Panc1 (cell line): ENCODE measurements at regions not wholly inside any gene's neighbourhood (a gene's known extent, or its start where the extent isn't known, plus 50 kb on each side); places are given as distances from the start of the nearest gene placed in this dataset.

Experiments
- ATAC-seq: fragments of 200-7000 bp; cut with Tn5 transposase; 2 replicates; pipeline ENCODE4 v1.9.1; 2020; ENCODE audit warnings: mild to moderate bottlenecking, moderate library complexity
- BruUV-seq: library from RNA; stranded (reverse); fragments of 400-500 nt; replicated peaks from 2 replicates; lab custom pipeline; 2021; lab: Mats Ljungman, UMichigan
- CTCF ChIA-PET: fragments of 300-600 bp; sonication (Branson Sonifier 250); formaldehyde crosslinking; loops from one replicate; lab custom pipeline; 2022; ENCODE audit warnings: antibody characterized with exemption; lab: Charles Lee
- POLR2A ChIA-PET: fragments of 300-600 bp; sonication (Branson Sonifier 250); formaldehyde crosslinking; loops from one replicate; lab custom pipeline; 2022; ENCODE audit warnings: antibody characterized with exemption; lab: Charles Lee
- DNase-seq: peaks from one replicate; pipeline ENCODE4 v3.0.0-alpha.2; 2010; ENCODE audit warnings: low read depth, low spot score
- H3K27ac ChIP-seq: 2 replicates; pipeline ENCODE4 v1.5.1; 2011; ENCODE audit warnings: mild to moderate bottlenecking, low read length, inconsistent platforms
- H3K27me3 ChIP-seq: fragments of 200-500 bp; sonication (Bioruptor generic); 2 replicates; pipeline ENCODE4 v1.6.0; 2014; ENCODE audit warnings: low read length, inconsistent platforms; ENCODE audit not compliant: control insufficient read depth, insufficient read depth
- H3K36me3 ChIP-seq: fragments of 200-500 bp; sonication (Bioruptor generic); 2 replicates; pipeline ENCODE4 v1.5.1; 2014; ENCODE audit warnings: inconsistent platforms, mild to moderate bottlenecking, low read length, moderate library complexity; ENCODE audit not compliant: control insufficient read depth, insufficient read depth
- H3K4me1 ChIP-seq: 2 replicates; pipeline ENCODE4 v1.5.1; 2011; ENCODE audit warnings: inconsistent platforms, mild to moderate bottlenecking, low read length, moderate library complexity; ENCODE audit not compliant: control insufficient read depth, insufficient read depth
- H3K4me3 ChIP-seq, 2 experiments: 2 replicates each; pipeline ENCODE4 v1.5.1; 2011 to 2012; ENCODE audit warnings: low read depth in 2 of 2, low read length in 2 of 2, mild to moderate bottlenecking in 2 of 2, inconsistent platforms in 1 of 2, moderate library complexity in 1 of 2
- H3K9me3 ChIP-seq: fragments of 200-500 bp; sonication (Bioruptor generic); 2 replicates; pipeline ENCODE4 v1.5.1; 2014; ENCODE audit warnings: low read depth, mild to moderate bottlenecking, inconsistent platforms, low read length, moderate library complexity; ENCODE audit not compliant: control insufficient read depth, insufficient read depth
- CTCF ChIP-seq: fragments of 450-650 bp; IDR thresholded peaks from 2 replicates; pipeline ENCODE4 v1.5.1; 2017; ENCODE audit warnings: mild to moderate bottlenecking
- POLR2AphosphoS5 ChIP-seq: IDR thresholded peaks from 2 replicates; pipeline ENCODE4 v1.6.1; 2012; ENCODE audit warnings: mild to moderate bottlenecking, low read depth, low read length, moderate library complexity
- REST ChIP-seq, 2 experiments: IDR thresholded peaks; 2 replicates each; pipeline ENCODE4 v1.6.1; 2011 to 2012; ENCODE audit warnings: low read depth in 2 of 2, control low read depth in 1 of 2, low read length in 1 of 2, mild to moderate bottlenecking in 1 of 2, moderate library complexity in 1 of 2; ENCODE audit not compliant: insufficient read depth in 1 of 2
- SIN3A ChIP-seq: IDR thresholded peaks from 2 replicates; pipeline ENCODE4 v1.6.1; 2012; ENCODE audit warnings: low read depth, mild to moderate bottlenecking, low read length, moderate library complexity, borderline replicate concordance; ENCODE audit not compliant: insufficient read depth
- TCF7L2 ChIP-seq: IDR thresholded peaks from 2 replicates; pipeline ENCODE4 v1.6.1; 2011; ENCODE audit warnings: mild to moderate bottlenecking, low read depth, low read length, inconsistent platforms
- in situ Hi-C: cut with HindIII; loops from 2 replicates; pipeline ENCODE4 v1.10.0; 2016; ENCODE audit warnings: low sequenced_read_pairs, low pct_unique_long_range_greater_than_20kb
- intact Hi-C: fragments of 100-400 bp; cut with micrococcal nuclease; formaldehyde crosslinking; loops from one replicate; pipeline ENCODE4 v1.10.0; 2022; ENCODE audit not compliant: unreplicated experiment

DNA sequence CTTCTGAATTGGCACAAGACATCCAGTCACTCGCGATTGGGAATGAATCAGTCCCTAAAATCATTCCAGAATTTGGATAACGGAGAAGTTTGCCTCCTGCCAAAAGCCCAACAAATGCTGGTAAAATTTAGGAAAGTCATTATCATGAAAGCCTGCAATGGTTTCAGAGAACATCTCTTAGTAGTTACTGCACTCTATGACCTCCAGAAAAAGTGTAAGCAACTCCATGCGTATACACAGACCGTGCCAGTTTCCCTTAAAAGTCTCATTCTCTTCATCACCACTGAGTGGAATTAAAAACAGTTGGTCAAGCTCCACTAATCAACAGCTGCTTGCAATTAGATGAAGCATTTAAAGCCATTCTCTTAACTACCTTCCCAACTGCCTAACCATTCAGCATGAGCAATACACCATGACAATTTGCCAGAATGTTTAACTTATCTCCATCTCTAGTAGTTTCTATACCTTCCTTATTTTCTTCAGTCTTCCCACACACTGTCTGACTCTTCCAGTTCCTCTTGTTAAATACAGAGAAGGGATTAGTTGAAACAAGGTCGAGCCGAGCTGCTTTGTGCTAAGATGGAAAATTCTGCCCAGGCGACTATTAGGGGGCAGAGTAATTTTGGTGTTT lies 183.6 kb upstream of the PRDM1 start:
- no peaks in the 10 kb centered on the region for H3K9me3 ChIP-seq
- no peaks in the 10 kb centered on the region for H3K36me3 ChIP-seq
- no peak overlapping the region for H3K4me3 ChIP-seq
- H3K27me3 ChIP-seq: no peaks in the 10 kb centered on the region
- POLR2A ChIA-PET: no interaction called here
- CTCF ChIA-PET: no interaction called here
- DNase-seq (no peak), ATAC-seq (no peak)
- intact Hi-C loops (no loop called here), in situ Hi-C loops (no loop called here)
- no peak for TF ChIP-seq REST (IDR thresholded peaks at IDR 0.05; ENCODE audit: insufficient read depth in 1 of 2, low read depth in 2 of 2, low read length in 1 of 2)
- no peak for TF ChIP-seq SIN3A
- TF ChIP-seq TCF7L2: no peak
- TF ChIP-seq POLR2AphosphoS5: no peak
- TF ChIP-seq CTCF: no peak
- no TSS peak for BruUV-seq
- no peaks in the 10 kb centered on the region for H3K4me1 ChIP-seq
- H3K27ac ChIP-seq: no peak overlapping the region

DNA sequence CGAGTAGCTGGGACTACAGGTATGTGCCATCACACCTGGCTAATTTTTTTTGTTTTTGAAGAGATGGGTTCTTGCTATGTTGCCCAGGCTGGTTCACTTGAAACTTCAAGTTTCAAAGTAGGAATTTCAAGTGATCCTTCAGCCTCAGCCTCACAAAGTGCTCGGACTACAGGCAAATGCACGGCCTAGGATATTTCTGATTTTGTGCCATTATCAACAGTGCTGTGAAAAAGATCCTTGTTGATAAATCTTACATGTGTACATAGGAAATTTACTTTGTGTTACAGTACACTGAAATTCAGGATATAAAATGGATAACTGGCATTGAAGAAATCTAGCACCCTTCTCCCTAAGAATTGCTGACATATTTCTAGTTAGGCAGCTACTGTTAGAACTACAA lies 184.6 kb upstream of the PRDM1 start:
- BruUV-seq: no TSS peak
- Histone ChIP-seq H3K36me3 (no peaks in the 10 kb centered on the region), H3K27me3 (no peaks in the 10 kb centered on the region), H3K27ac (no peak overlapping the region), H3K4me1 (no peaks in the 10 kb centered on the region), H3K9me3 (no peaks in the 10 kb centered on the region), H3K4me3 (no peak overlapping the region)
- ChIA-PET POLR2A (no interaction called here), CTCF (no interaction called here)
- intact Hi-C loops (no loop called here), in situ Hi-C loops (no loop called here)
- no peak for DNase-seq
- no peak for TF ChIP-seq POLR2AphosphoS5
- no peak for TF ChIP-seq REST (IDR thresholded peaks at IDR 0.05; ENCODE audit: insufficient read depth in 1 of 2, low read depth in 2 of 2, low read length in 1 of 2)
- TF ChIP-seq TCF7L2: no peak
- TF ChIP-seq SIN3A: no peak
- TF ChIP-seq CTCF: no peak
- ATAC-seq: no peak
